H1 (cell line): ENCODE measurements at regions not wholly inside any gene's neighbourhood (a gene's known extent, or its start where the extent isn't known, plus 50 kb on each side); places are given as distances from the start of the nearest gene placed in this dataset.

Experiments used
- CTCF ChIA-PET: fragments of 300-600 bp; sonication (Branson Sonifier 250); formaldehyde crosslinking; loops from one replicate; lab custom pipeline; 2021; ENCODE audit not compliant: partially characterized antibody; lab: Charles Lee
- POLR2A ChIA-PET: fragments of 300-600 bp; sonication (Branson Sonifier 250); formaldehyde crosslinking; loops from one replicate; lab custom pipeline; 2021; ENCODE audit warnings: inconsistent platforms; ENCODE audit not compliant: partially characterized antibody; lab: Charles Lee
- DNase-seq, 2 experiments: peaks; one replicate each; pipeline versions ENCODE4 v3.0.0 to v3.0.0-alpha.2; 2010 to 2022; ENCODE audit warnings: low spot score in 2 of 2, low read depth in 1 of 2, mixed read lengths in 1 of 2
- FAIRE-seq: peaks from 2 replicates; lab custom pipeline; 2011; peaks lifted over from hg19 to GRCh38; lab: Jason Lieb, UNC
- H2AFZ ChIP-seq: 2 replicates; pipeline ENCODE4 v1.8.1; 2012; ENCODE audit warnings: low read length, inconsistent platforms
- H2AK5ac ChIP-seq: 2 replicates; pipeline ENCODE4 v1.6.1; 2013; ENCODE audit warnings: low read depth, low read length
- H2BK120ac ChIP-seq: replicated peaks from 2 replicates; pipeline ENCODE3; 2013; ENCODE audit warnings: low read depth, low read length, inconsistent platforms
- H2BK12ac ChIP-seq: 2 replicates; pipeline ENCODE4 v1.6.1; 2013; ENCODE audit warnings: low read depth, low read length
- H2BK15ac ChIP-seq: 2 replicates; pipeline ENCODE4 v1.6.1; 2013; ENCODE audit warnings: low read length
- H2BK20ac ChIP-seq: 2 replicates; pipeline ENCODE4 v1.6.1; 2013; ENCODE audit warnings: low read length
- H2BK5ac ChIP-seq: 2 replicates; pipeline ENCODE4 v1.6.1; 2013; ENCODE audit warnings: low read depth, low read length
- H3K14ac ChIP-seq: 2 replicates; pipeline ENCODE4 v1.6.1; 2013; ENCODE audit warnings: inconsistent platforms; ENCODE audit not compliant: insufficient read length
- H3K18ac ChIP-seq: 2 replicates; pipeline ENCODE4 v1.6.1; 2013; ENCODE audit warnings: low read length; ENCODE audit errors: extremely low read depth
- H3K23ac ChIP-seq: 2 replicates; pipeline ENCODE4 v1.6.1; 2013; ENCODE audit warnings: inconsistent platforms; ENCODE audit not compliant: insufficient read length
- H3K23me2 ChIP-seq: 2 replicates; pipeline ENCODE4 v1.6.1; 2013; ENCODE audit warnings: low read depth, low read length
- H3K27ac ChIP-seq: 2 replicates; pipeline ENCODE4 v1.6.1; 2011; ENCODE audit warnings: low read depth, low read length, inconsistent platforms
- H3K27me3 ChIP-seq, 4 experiments: replicated peaks in 1 of 4; 1 replicate in 1 of 4; 2 replicates in 3 of 4; pipeline versions ENCODE4 v1.6.1 to v1.8.1; 2011 to 2013; ENCODE audit warnings: low read length in 3 of 4, mild to moderate bottlenecking in 3 of 4, inconsistent platforms in 2 of 4, mixed read lengths in 2 of 4, moderate library complexity in 1 of 4; ENCODE audit not compliant: control insufficient read depth in 3 of 4, insufficient read depth in 3 of 4; ENCODE audit errors: extremely low read depth in 1 of 4
- H3K36me3 ChIP-seq, 4 experiments: 2 replicates each; pipeline versions ENCODE4 v1.6.1 to v1.8.1; 2011 to 2013; ENCODE audit warnings: mild to moderate bottlenecking in 4 of 4, low read length in 3 of 4, moderate library complexity in 2 of 4, control low read depth in 1 of 4, inconsistent platforms in 1 of 4; ENCODE audit not compliant: insufficient read depth in 4 of 4, control insufficient read depth in 2 of 4
- H3K4ac ChIP-seq: replicated peaks from 2 replicates; pipeline ENCODE3; 2013; ENCODE audit warnings: low read length, low read depth, mixed read lengths, inconsistent platforms; ENCODE audit not compliant: insufficient read length
- H3K4me1 ChIP-seq, 4 experiments: replicated peaks in 1 of 4; 1 replicate in 1 of 4; 2 replicates in 3 of 4; pipeline versions ENCODE4 v1.6.1 to v1.8.1; 2011 to 2013; ENCODE audit warnings: low read length in 3 of 4, inconsistent platforms in 2 of 4, mixed read lengths in 1 of 4; ENCODE audit not compliant: insufficient read depth in 4 of 4, control insufficient read depth in 3 of 4
- H3K4me2 ChIP-seq, 2 experiments: 2 replicates each; pipeline versions ENCODE4 v1.6.1 to v1.8.1; 2011 to 2013; ENCODE audit warnings: low read depth in 2 of 2, low read length in 2 of 2, control low read depth in 1 of 2, inconsistent platforms in 1 of 2, mild to moderate bottlenecking in 1 of 2; ENCODE audit not compliant: insufficient read depth in 1 of 2
- H3K4me3 ChIP-seq, 4 experiments: fragments of 200-600, 300-600 bp in 1 of 4; sonication (generic), shearing (Covaris generic), sonication (Bioruptor Twin) in 1 of 4; 2 replicates each; pipeline versions ENCODE4 v1.5.1 to v1.8.1; 2011 to 2016; ENCODE audit warnings: low read length in 4 of 4, low read depth in 3 of 4, control low read depth in 2 of 4, inconsistent platforms in 2 of 4, mild to moderate bottlenecking in 2 of 4, mixed read lengths in 1 of 4, moderate library complexity in 1 of 4; ENCODE audit not compliant: insufficient read depth in 2 of 4; ENCODE audit errors: extremely low read depth in 1 of 4
- H3K56ac ChIP-seq: replicated peaks from 2 replicates; pipeline ENCODE3; 2013; ENCODE audit warnings: low read depth, mild to moderate bottlenecking, mixed read lengths, low read length, inconsistent platforms; ENCODE audit not compliant: insufficient read length
- H3K79me1 ChIP-seq: 2 replicates; pipeline ENCODE4 v1.6.1; 2013; ENCODE audit warnings: low read depth, low read length, control low read depth
- H3K79me2 ChIP-seq, 2 experiments: 2 replicates each; pipeline versions ENCODE4 v1.6.1 to v1.8.1; 2012 to 2013; ENCODE audit warnings: low read length in 2 of 2, mild to moderate bottlenecking in 2 of 2, inconsistent platforms in 1 of 2; ENCODE audit not compliant: insufficient read depth in 2 of 2, control insufficient read depth in 1 of 2
- H3K9ac ChIP-seq, 4 experiments: replicated peaks in 1 of 4; 1 replicate in 1 of 4; 2 replicates in 3 of 4; pipeline versions ENCODE4 v1.6.1 to v1.8.1; 2011 to 2013; ENCODE audit warnings: low read depth in 3 of 4, low read length in 3 of 4, control low read depth in 2 of 4, mild to moderate bottlenecking in 2 of 4, moderate library complexity in 2 of 4, inconsistent platforms in 1 of 4; ENCODE audit errors: extremely low read depth in 1 of 4
- H3K9me3 ChIP-seq, 2 experiments: 2 replicates each; pipeline versions ENCODE4 v1.6.1 to v1.8.1; 2012 to 2013; ENCODE audit warnings: mild to moderate bottlenecking in 2 of 2, moderate library complexity in 2 of 2, control low read depth in 1 of 2, inconsistent platforms in 1 of 2, low read depth in 1 of 2, low read length in 1 of 2, mixed read lengths in 1 of 2; ENCODE audit not compliant: insufficient read depth in 2 of 2
- H4K20me1 ChIP-seq, 2 experiments: replicated peaks in 1 of 2; 2 replicates each; pipeline versions ENCODE3 to v1.8.1; 2011 to 2013; ENCODE audit warnings: inconsistent platforms in 2 of 2, low read length in 2 of 2, mild to moderate bottlenecking in 1 of 2; ENCODE audit not compliant: insufficient read depth in 2 of 2, control insufficient read depth in 1 of 2
- H4K5ac ChIP-seq: 2 replicates; pipeline ENCODE4 v1.6.1; 2013; ENCODE audit warnings: low read length, low read depth, mixed read lengths, inconsistent platforms; ENCODE audit not compliant: insufficient read length
- H4K8ac ChIP-seq: 2 replicates; pipeline ENCODE4 v1.8.0; 2013; ENCODE audit warnings: mild to moderate bottlenecking, moderate library complexity, low read length, inconsistent platforms; ENCODE audit not compliant: insufficient read depth; ENCODE audit errors: extremely low read depth
- H4K91ac ChIP-seq: replicated peaks from 2 replicates; pipeline ENCODE3; 2013; ENCODE audit warnings: low read length, mixed read lengths, inconsistent platforms; ENCODE audit not compliant: insufficient read length
- ASH2L ChIP-seq: fragments of 200-600, 300-600 bp; sonication (generic); IDR thresholded peaks from one replicate; pipeline ENCODE4 v1.7.1; 2017; ENCODE audit warnings: low read length
- BCL11A ChIP-seq, 2 experiments: IDR thresholded peaks; one replicate each; pipeline ENCODE4 v1.6.1; 2011; ENCODE audit warnings: low read depth in 2 of 2, low read length in 2 of 2, mild to moderate bottlenecking in 2 of 2
- CTBP2 ChIP-seq: IDR thresholded peaks from 2 replicates; pipeline ENCODE4 v1.7.0; 2011; ENCODE audit warnings: borderline replicate concordance, mild to moderate bottlenecking, moderate library complexity, mixed read lengths, low read length; ENCODE audit not compliant: insufficient read depth, insufficient read length
- JUN ChIP-seq: IDR thresholded peaks from 2 replicates; pipeline ENCODE4 v1.6.1; 2011; ENCODE audit warnings: low read depth, mild to moderate bottlenecking, improper control_type of control experiment, low read length
- RFX5 ChIP-seq: IDR thresholded peaks from 2 replicates; pipeline ENCODE4 v1.6.1; 2011; ENCODE audit warnings: low read depth, low read length, improper control_type of control experiment, borderline replicate concordance
- SAP30 ChIP-seq: fragments of 300-600 bp; sonication (generic); IDR thresholded peaks from 2 replicates; pipeline ENCODE4 v1.7.1; 2012; ENCODE audit warnings: low read length, moderate library complexity, mild to moderate bottlenecking, inconsistent platforms; ENCODE audit not compliant: insufficient read depth, insufficient replicate concordance
- SIX5 ChIP-seq: IDR thresholded peaks from 2 replicates; pipeline ENCODE4 v1.6.1; 2011; ENCODE audit warnings: mild to moderate bottlenecking, low read depth, low read length
- TAF1 ChIP-seq: IDR thresholded peaks from 2 replicates; pipeline ENCODE4 v1.6.1; 2011; ENCODE audit warnings: mild to moderate bottlenecking, low read depth, low read length
- YY1 ChIP-seq: IDR thresholded peaks from 2 replicates; pipeline ENCODE4 v1.6.1; 2011; ENCODE audit warnings: low read depth, mild to moderate bottlenecking, low read length
- WGBS, 2 experiments: shearing (Covaris generic) in 1 of 2; methylation state at CpG; one replicate each; pipeline versions ENCODE4 v1.1.6 to v1.1.7; 2013 to 2015; ENCODE audit warnings: low lambda C conversion rate in 2 of 2, mixed read lengths in 2 of 2, inconsistent platforms in 1 of 2, low coverage in 1 of 2, missing lambda C conversion rate in 1 of 2; ENCODE audit not compliant: insufficient replicate concordance in 2 of 2, insufficient coverage in 1 of 2, insufficient read length in 1 of 2; ENCODE audit errors: extremely low coverage in 1 of 2, missing lambda C conversion rate in 1 of 2; 5-methylcytosine and 5-hydroxymethylcytosine counted together

DNA sequence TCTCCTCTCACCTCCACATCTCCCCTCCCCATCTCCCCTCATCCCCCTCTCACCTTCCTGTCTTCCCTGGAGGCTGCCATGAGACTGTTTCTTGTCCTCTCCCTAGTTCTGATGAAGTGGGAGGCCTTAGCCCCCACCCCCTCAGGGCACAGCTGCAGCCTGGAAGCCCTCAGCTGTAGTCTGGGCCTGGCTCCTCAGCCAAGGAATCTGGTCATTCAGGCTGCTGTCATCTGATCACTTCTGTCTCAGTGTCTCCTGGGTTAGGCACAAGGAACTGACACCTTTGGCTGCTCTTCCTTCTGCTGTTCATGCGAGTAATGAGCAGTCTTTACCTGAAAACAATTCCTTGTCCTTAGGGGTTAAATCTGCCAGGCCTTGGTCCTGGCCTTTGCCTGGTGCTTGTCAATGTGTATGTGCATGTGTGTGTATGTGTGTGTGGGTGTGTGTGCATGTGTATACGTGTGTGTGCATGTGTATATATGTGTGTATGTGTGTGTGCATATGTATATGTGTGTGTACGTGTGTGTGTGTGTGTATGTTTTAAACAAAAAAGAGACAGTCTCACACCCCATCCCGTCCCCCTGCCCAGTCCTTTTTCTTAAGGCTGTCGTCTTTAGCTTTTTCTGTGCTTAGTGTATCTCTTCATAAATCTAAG lies 153.5 kb upstream of the TMEM72 start:
- no peaks in the 10 kb centered on the region for H3K79me1 ChIP-seq
- no peak overlapping the region for H3K27ac ChIP-seq
- H3K23ac ChIP-seq, result no peak overlapping the region
- H2BK5ac ChIP-seq, result no peak overlapping the region
- H2AK5ac ChIP-seq, result no peak overlapping the region
- no peak overlapping the region; a peak in 1 of 7 replicates for H3K9ac ChIP-seq
- H3K4ac ChIP-seq, result no peak overlapping the region
- H3K18ac ChIP-seq, result no peak overlapping the region
- H2BK120ac ChIP-seq, result no peak overlapping the region
- no peak overlapping the region for H2BK15ac ChIP-seq
- no peak overlapping the region for H2BK20ac ChIP-seq
- no peaks in the 10 kb centered on the region for H3K27me3 ChIP-seq
- H2AFZ ChIP-seq, result no peak overlapping the region
- CTCF ChIA-PET, result interaction anchor here (0.5 kb wide), 1 partner anchor 35 kb away, joined by 3 read pairs; no protein-coding TSS in a partner anchor
- 88% methylated on average over 5 of the region's 5 CpGs; no CpG with 5 or more reads in 1 of the 2 experiments for WGBS, 2 experiments
- no peak overlapping the region for H2BK12ac ChIP-seq
- DNase-seq, result no peak
- H3K9me3 ChIP-seq, result no peaks in the 10 kb centered on the region
- no peak overlapping the region for H3K4me2 ChIP-seq
- peaks cover 0 to 2% of the 10 kb centered on the region in 2 experiments for H4K20me1 ChIP-seq
- no peak overlapping the region for H4K91ac ChIP-seq
- H3K56ac ChIP-seq, result no peak overlapping the region
- no peaks in the 10 kb centered on the region for H3K79me2 ChIP-seq
- no peak overlapping the region for H4K5ac ChIP-seq
- no peak overlapping the region for H3K4me3 ChIP-seq
- H3K23me2 ChIP-seq, result peaks cover 2% of the 10 kb centered on the region; the same call in 1 of the 2 replicates
- no peak overlapping the region for H3K14ac ChIP-seq
- H3K36me3 ChIP-seq, result no peaks in the 10 kb centered on the region
- POLR2A ChIA-PET, result interaction anchor here (0.5 kb wide), 1 partner anchor 9 kb away, joined by 4 read pairs; no protein-coding TSS in a partner anchor
- H4K8ac ChIP-seq, result no peak overlapping the region
- FAIRE-seq, result no peak
- TF ChIP-seq CTBP2 (no peak), BCL11A (IDR thresholded peaks at IDR 0.05; ENCODE audit: low read depth in 2 of 2, low read length in 2 of 2) (no peak), SAP30 (no peak), YY1 (no peak), JUN (no peak), ASH2L (no peak), TAF1 (no peak), RFX5 (no peak), SIX5 (no peak)
- H3K4me1 ChIP-seq, result peaks cover 0 to 3% (median 0%) of the 10 kb centered on the region in 4 experiments; a peak in 1 of 7 replicates
